HG03575 (cell line): ENCODE measurements at regions not wholly inside any gene's neighbourhood (a gene's known extent, or its start where the extent isn't known, plus 50 kb on each side); places are given as distances from the start of the nearest gene placed in this dataset.

Experiments
- ATAC-seq: cut with Tn5 transposase; IDR thresholded peaks from one replicate; pipeline ENCODE4 v1.9.1; 2021; ENCODE audit not compliant: unreplicated experiment, insufficient number of reproducible peaks, low FRiP score; ENCODE audit errors: extremely low read depth

DNA sequence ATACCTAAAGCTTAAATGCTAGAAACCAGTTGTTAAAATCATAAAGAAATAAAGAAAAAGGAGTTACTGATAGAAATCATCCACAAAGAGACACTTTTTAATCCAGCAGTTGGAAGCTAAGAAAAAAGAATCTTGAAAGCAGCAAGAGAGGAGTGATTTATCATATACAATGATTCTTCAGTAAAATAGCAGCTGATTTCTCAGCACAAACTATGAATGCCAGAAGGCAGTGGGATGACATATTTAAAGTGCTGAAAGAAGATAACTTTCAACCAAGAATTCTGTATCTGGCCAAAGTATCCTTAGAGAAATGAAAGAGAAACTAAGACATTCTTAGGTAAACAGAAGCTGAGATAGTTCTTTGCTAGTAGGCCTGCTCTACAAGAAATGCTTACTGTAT is 366.0 kb downstream of the HTR1A start:
- no peak for ATAC-seq

DNA sequence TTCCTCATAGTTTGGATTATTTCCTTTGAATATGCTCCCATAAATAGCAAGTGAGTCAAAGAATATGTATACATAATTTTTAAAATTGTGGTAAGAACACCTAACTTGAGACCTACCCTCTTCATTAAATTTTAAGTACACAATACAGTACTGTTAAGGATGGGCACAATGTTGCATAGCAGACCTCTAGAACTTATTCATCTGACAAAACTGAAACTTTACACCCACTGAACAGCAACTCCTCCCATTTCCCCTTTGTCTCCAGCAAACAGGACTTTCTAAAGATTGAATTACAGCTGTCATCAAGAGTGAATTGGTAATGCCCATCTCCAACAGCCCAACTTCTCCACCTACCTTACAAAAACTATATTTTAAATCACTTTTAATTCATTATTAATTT is 388.9 kb downstream of the HTR1A start:
- no peak for ATAC-seq

DNA sequence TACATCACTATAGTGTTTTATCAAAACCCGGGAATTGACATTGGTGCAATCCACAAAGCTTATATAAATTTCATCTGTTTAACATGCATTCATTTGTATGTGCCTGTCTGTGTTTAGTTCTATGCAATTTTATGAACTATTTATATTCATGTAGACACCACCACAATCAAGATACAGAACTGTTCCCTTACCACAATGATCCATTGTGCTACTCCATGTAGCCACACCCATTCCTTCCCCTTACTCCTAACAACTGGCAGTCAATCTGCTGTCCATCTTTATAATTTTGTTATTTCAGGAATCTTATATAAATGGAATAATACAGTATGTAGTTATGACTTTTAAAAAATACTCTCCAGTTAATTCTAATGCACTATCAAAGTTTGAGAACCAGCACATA is 389.5 kb downstream of the HTR1A start:
- ATAC-seq: no peak

DNA sequence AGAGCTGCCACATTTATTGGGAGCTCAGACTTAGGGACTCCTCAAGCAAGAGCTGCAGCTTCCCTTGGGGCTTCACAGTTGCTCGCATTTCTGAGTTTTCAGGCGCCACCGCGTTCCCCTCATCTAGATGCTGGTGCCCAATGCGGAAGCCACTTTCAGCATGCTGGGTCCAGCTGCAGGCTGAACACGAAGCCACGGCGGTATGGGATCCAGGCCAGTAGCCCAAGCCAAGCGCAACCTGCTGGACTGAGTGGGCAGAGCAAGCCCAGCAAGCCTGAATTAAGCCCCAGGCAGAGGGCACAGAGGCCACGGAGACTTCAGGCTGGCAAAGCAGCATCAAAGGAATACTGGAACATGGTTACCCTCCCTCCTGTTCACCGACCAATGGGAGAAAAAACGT is 391.5 kb downstream of the HTR1A start:
- ATAC-seq: no peak

GRCh38 chr5:63564789-63565188 is 397.5 kb downstream of the HTR1A start:
- ATAC-seq: no peak

GRCh38 chr5:63563008-63563917 is 399.0 kb downstream of the HTR1A start:
- no peak for ATAC-seq

DNA sequence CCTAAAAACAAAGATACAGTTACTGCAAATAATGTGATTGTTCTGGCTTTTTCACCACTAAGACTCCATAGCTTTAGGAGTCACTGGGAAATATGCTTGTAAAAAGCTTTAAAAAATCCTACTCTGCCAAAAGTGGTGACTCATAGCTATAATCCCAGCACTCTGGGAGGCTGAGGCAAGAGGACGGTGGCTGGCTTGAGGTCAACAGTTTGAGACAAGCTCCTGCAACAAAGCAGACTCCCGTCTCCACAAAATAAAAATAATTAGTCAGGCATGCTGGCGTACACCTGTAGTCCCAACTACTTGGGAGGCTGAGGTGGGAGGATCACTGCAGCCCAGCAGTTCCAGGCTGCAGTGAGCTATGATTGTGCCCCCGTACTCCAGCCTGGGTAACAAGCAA is 406.4 kb downstream of the HTR1A start:
- ATAC-seq: no peak

GRCh38 chr5:63554191-63554590 is 408.1 kb downstream of the HTR1A start:
- no peak for ATAC-seq

GRCh38 chr5:63553073-63553472 is 409.2 kb downstream of the HTR1A start:
- no peak for ATAC-seq

DNA sequence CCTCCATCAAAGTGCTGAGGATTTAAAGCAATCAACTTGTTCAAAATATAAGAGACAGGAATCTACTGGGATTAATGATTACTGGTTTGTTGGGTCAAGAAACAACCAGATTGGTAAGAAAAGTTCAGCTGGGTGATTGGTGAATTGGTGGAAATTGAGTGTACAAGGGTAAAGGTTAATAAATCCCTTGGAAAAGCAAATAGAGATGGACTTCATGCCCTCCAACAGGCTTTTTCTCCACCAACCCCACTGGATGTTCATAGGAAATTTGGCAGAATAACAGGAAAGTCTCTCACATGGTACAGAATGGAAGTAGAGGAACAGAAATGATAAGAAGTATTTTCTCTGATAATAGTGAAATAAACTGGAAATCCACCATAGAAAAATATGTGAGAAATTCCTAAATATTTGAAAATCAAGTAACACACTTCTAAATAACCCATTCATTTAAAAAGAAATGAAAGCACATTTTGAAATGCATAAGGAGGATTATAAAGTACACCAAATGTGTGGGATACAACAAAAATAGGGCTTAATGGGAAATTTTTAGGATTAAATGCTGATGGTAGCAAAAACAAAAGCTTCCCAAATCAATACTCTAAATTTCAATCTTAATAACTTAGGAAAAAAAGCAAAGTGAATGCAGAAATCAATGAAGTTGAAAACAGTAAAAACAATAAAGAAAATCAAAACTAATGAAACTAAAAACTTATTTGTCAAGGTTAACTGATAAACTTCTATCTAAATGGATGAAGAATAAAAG is 426.2 kb downstream of the HTR1A start:
- ATAC-seq: no peak

DNA sequence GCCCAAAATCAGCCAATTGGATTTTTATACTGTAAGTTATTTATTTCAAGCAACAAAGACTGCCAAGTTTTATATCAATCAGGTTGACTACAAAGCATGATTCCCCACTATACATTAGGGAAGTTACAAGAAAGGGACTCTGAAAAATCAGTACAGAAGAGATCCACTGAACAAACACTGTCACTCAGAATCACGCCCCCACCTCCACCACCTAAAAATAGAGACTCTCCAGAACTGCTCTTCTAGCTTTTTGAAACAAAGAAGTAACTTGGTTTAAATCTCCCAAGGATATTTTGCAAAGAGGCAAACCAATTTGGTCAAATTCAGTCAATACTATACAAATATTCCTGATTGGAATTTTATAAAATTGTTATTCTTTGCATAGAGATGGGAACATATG is 438.0 kb downstream of the HTR1A start:
- ATAC-seq: no peak

DNA sequence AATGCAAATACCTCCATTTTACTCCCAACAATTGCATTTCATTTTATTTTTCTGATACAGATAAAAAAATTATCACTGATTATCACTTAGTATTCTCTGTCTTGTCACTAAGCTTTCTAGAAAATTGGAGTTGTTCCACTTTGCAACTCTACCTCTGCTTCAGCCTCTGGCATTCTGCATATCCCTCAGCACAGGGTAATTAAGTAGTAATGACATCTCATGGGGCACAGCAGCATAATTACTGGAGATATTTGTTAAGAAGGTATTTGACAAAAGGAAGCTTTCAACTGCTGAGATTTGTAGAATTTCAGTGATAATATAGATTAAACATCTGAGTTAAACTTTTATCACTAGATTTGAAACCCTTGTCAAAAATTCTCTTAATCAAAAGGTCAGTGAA is 446.2 kb downstream of the HTR1A start:
- no peak for ATAC-seq

DNA sequence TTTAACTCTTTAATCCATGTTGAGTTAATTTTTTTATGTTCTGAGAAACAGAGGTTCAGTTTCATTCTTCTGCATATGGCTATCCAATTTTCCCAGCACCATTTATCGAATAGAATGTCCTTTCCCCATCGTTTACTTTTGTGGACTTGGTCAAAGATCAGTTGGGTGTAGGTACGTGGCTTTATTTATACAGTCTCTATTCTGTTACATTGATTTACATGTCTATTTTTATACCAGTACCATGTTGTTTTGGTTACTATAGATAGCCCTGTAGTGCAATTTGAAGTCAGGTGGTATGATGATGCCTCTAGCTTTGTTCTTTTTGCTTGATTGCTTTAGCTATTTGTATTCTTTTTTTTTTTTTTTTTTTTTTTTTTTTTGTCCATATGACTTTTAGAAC is 462.0 kb downstream of the HTR1A start:
- no peak for ATAC-seq

- no peak for ATAC-seq
These were observed 467.0 kb downstream of the HTR1A start for GRCh38 chr5:63495225-63495624.

- no peak for ATAC-seq
These were observed 478.9 kb downstream of the HTR1A start for GRCh38 chr5:63483338-63483737.

DNA sequence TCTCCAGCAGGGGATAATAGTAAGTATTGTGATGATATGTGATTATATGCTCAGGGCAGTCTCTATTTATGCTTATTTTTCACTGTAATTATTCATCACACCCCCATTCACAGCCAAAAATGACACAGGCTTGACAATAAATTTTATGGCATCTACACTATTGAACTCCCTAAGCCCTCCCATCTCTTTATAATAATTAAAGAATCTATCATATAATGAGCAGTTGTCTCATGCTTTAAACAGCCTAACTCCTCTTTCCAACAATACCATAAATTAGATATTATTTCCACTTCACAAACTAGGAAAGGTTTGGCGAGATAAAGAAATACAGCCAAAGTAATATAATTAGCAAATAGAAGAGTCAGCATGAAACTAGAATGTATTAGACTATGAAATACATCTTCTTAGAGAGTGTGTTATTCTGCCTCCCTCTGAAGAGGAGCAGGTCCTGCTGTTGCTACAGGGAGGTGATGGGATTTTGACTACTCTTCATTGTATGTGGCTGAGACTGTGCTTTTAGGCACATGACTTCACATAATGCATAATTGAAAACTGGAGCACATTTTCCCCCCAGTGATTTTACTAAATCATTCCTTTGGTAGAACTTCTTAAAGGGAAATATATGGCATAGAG is 488.8 kb downstream of the HTR1A start:
- no peak for ATAC-seq

- no peak for ATAC-seq
These were observed 506.0 kb downstream of the HTR1A start for GRCh38 chr5:63456279-63456678.

GRCh38 chr5:63451188-63451587 is 511.1 kb downstream of the HTR1A start:
- ATAC-seq: no peak

- no peak for ATAC-seq
These were observed 522.7 kb downstream of the HTR1A start for GRCh38 chr5:63439537-63439936.

DNA sequence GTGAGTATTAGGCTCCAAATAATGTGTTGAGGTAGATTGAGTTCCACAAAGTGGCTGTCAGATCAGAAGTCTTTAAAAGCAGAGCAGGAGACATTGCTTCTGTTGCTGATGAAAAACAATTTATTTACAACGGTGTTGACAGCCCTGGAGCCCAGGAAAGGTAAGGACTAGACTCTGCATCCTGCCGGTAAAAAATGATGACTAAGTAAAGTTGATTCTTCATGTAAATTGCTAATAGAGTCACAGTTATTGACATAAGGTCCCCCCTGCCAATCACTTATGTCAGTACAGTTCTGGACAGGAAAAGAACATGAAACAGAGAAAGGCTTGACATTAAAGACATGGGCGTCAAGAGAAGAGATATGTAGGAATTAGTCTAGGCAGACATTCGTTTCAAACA is 552.5 kb downstream of the HTR1A start:
- no peak for ATAC-seq
